ENCODE measurements at regions not wholly inside any gene's neighbourhood (a gene's known extent, or its start where the extent isn't known, plus 50 kb on each side); places are given as distances from the start of the nearest gene placed in this dataset.
A peak's percentile ranks its signal among the peaks of the same experiment; 100 is the strongest.

DNA sequence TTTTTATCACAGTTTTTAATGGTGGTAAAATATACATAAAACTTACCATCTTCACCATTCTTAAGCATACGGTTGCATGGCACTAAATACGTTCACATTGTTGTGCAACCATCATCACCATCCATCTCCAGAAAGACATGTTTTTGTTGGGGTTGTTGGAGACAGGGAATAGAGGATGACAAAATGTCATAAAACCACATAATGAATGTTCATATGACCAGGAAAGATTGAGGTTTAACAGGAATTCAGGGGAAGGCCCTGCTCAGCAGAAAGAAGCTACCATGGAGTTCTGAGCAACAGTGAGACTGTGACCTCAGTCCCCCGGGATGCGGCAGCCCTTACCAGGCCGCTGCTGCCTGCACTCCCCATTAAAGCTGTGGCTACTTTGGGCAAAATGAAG, 63.9 kb upstream of the TRIM2 start:
- DNase-seq: no peak

DNA sequence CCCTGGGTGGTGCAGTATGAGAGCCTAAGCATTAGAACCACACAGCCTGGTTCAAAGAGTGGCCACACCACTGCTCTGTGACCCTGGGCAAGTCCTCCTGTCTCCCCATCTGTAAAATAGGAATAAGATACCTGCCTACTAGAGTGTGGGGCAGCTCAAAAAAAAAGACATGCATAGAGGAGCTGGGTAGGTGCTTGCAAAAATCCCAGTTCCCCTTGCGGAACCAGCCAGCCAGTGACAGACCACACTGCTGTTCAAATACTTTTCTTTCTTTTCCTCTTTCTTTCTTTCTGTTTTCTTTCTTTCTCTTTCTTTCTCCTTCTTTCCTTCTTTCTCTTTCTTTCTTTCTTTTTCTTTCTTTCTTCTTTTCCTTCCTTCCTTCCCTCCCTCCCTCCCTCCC, 63.0 kb upstream of the TRIM2 start:
- peak in 2 of 4 experiments; percentile 17 to 22 for DNase-seq

DNA sequence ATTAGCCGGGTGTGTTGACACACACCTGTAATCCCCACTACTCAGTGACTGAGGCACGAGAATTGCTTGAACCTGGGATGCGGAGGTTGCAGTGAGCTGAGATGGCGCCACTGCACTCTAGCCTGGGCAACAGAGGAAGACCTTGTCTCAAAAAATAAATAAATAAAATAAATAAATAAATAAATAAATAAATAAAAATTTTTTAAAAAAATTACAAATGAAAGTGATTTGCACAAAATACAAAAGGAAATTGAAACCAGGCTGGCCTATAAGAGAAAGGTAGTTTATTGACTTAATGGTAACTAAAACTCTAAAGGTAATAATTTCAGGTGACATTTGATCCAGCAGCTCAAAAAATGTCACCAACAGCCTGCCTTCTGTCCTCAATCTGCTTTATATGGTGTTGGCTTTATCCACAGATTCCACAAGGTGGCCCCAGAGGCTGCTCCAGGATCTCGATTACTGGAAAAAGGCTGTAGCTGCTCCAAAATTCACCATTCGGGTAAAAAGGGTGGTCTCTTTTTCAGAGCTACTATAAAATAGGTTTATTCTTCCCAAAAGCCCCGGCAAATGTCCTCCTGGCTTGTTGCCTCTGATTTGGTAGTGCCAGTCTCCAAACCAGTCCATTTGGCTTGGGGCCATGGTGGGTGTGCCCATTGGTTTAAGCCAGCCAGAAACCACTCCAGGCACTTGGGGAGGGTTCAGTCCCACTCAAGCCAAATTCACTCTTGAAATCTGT, 61.4 kb upstream of the TRIM2 start:
- peak; percentile 71 to 82 (median 80) for DNase-seq

DNA sequence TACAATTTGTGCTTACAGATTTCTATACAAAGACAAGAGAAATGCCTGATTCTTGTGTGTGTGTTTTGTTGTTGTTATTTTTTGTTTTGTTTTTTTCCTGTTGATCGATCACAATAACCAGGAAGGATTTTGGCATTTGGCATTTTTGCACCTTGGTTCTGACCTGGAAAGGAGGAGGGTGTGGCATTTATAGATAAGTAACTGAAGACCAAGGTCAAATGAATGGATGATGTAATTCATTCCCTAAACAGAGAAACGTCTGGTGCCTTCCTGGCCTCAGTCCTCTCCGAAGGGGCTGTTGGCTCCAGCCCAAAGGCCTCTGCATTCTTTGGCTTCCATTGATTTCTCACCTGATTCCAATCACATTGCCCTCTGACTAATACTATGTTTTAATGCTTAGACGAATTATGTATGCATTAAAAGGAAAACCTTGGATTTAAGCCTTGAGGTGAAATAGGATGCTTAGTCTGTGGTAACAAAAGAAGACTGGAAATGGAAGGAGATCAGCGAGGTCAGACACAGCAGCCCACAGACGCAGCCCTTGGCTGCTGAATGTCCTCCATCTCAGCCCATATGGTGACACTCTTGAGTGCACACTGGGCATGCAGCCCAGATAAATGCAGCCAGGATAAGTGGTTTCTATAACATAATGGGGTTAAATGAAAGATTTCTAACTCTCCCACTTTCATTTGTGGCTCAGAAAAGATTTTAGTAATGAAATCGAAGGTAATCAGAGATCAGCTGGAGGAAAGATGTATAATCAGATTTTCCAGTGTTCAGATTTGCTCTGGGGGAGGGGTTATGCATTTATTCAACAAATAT, 60.5 kb upstream of the TRIM2 start:
- no peak for DNase-seq

DNA sequence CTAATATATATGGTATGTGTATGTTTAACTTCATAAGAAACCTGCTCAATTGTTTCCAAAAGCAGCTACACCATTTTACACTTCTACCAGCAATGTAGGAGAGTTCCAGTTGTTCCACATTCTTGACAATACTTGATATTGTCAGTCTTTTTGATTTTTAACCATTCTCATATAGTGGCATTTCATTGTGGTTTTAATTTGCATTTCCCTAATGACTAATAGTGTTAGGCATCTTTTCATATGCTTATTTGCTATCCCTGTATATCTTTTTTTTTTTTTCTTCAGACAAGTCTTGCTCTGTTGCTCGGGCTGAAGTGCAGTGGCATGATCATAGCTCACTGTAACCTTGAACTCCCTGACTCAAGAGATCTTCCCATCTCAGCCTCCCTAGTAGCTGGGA, 58.2 kb upstream of the TRIM2 start:
- no peak for DNase-seq

DNA sequence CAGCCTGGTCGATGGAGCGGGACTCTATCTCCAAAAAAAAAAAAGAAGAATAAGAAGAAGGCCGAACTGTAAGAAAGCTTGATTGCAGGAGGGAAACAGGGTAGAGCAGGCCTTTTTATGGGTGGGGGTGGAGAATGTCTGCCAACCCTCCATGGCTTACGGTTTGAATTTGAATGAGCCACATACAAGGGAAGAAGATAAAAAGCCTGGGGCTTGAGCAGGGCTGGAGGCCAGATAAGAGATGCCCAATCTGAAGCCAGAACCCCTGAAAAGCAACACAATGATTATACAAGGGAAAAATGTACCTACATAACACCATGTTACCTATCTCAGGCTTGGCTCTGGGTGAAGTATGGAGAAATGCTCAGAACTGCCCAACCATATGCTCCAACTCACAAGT, 57.3 kb upstream of the TRIM2 start:
- DNase-seq: no peak

DNA sequence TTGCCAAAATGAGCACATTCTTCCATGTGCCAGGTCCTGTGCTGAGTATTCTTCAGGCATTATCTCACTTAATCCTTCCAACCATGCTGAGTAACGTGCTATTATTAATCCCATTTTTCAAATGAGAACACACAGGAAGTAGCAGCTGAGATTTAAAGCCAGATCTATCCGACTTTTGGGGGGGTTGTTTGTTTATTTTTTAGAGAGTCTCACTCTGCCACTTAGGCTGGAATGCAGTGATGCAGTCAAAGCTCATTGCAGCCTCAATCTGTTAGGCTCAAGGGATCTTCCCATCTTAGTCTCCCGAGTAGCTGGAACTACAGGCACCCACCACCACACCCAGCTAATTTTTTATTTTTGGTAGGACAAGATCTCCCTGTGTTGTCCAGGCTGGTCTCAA, 55.5 kb upstream of the TRIM2 start:
- DNase-seq: no peak

DNA sequence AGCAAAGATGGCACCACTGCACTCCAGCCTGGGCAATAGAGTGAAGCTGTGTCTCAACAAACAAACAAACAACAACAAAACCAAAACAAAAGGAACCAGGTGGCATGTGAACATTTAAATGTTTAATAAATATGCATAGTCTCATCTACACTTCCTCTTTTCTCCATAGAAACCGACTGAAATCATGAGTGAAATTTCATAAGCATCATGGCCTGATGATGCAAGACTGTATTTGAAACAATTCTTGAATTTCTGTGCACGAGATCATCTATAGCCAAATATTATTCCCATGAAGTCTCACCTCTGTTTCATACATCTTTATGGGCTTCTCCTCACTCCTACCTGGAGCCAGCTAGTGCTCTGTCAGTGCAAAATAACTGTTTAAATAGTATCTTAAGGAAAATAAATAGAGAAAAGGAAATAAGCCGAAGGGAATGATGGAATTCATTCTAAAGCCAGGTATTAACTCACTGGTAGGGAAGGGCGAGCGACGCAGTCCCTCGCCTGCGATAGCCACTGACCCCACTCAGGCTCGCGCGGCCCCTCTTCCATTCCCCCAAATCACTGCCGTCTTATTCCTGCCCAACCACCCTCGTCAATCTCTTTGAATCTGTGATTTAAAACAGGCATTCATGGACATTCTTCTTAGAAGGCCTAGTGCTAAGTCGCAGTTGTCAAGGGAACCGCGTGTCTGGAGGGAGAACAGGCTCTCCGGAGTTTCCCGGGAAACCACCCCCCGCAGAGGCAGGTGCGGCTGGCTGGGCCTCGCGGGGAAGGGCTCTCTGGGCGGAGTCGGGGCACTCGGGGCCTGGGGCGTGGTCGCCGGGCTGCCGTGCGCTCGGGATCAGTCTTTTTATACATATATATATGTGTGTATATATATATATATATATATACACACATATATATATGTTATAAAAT, 52.4 kb upstream of the TRIM2 start:
- DNase-seq: peak; percentile 47 to 88 (median 75)

DNA sequence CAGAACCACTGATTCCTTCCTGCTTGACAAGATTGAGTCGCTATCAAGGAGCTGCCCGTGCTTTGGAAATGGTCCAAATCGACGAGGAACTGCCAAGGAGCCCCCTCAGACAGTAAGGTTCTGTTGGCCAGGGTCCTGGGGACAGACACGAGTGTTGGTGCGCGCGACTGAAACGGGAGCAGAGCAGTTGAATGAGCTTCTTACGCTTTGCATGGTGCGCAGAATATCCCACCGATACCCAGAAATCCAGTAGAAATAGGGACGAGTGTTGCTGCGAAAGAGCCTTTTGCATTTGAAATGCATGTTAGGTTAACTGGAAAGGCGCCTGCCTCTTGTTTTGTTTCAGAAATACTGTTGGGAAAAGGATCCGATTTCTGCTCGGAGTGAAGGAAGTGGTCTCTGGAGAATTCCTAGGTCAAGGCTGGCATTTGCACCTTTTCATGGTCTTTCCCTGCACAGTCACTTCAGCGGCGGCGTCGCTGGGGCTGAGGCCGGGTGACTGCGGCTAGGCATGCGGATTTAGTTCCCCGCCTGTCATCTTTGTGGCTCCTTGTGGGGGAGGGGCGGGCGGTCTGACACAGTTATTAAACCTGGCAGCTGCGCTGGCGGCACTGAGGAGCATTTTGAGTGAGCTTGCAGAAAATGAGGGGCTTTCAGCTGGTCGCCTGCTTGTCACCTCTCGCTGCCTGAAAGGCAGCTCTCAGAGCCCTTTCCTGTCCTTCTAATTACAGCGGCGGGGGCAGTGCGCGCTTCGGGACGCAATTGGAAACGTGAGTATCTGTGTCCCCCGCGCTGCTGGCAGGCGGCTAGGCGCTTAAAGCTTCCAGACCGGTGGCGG, 51.5 kb upstream of the TRIM2 start:
- DNase-seq: peak; percentile 33 to 65 (median 44)

DNA sequence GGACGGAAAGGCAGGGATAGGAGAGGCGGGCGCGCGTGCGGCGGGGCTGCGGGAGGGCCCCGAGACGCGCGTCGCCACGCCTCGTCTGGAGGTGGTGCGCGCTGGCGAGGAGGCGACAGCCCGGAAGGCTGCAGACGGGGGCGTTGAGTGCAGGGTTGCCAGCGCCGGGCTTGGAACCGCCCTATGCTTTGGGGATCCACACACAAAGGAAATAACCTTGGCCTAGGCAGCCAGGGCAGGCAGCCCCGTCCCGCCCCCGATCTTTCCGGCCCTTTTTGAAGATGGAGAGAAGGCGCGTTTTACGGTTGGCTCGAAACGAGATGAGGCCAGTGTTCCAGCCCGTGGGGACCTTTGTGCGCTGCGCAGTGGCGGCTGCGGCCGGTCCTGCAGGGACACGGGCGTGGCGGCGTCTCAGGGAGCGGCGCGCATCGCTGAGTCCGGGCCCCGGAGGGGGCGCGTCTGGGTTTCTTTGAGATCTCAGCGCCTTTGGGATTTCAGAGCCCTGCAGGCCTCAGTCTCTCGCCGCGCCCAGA, 50.8 kb upstream of the TRIM2 start:
- peak; percentile 35 to 78 (median 64) for DNase-seq

DNA sequence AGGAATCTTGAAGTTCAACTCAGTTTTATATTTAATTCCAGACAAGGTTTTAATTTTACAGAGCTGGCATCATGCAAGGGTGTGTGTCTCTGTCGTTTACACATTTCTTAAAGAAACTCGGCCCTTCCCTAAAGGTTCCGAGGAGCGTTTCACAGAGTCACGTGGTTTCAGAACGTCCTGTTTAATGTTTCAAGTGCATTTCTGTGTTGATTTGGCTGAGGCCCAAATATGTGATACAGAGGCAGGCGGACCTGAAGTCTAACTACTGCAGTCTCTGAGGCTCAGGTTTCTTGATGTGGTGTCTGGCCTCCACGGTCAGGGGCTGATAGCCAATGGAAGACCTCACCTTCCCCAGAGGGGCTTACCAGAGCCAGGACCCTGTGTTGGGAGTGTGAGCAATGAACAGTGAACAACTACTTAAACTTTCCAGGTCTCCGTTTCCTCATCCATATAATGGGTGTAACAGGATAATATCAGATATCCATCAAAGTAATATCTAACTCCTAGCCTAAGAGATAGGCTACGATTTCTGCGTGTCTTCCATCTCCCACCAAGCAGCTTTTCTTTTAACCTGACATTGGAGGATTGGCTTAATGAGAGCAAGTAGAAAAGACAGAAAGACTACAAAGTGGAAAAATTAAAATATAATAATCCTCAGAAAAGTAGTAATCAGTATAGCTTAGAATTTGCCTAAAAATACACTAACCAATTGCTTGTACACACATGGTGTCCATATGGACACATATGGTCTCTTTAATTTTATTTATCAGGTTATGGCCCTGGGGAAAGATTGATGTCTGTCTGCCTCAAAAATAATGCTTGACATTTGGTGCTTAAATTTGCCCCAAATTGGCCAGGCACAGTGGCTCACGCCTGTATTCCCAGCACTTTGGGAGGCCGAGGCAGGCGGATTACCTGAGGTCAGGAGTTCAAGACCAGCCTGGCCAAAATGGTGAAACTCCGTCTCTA, 50.0 kb upstream of the TRIM2 start:
- peak in 3 of 4 experiments; percentile 20 to 56 (median 52) for DNase-seq
